Mesenchymal stem cell (in vitro differentiated cells and primary cell): ENCODE measurements at regions not wholly inside any gene's neighbourhood (a gene's known extent, or its start where the extent isn't known, plus 50 kb on each side); places are given as distances from the start of the nearest gene placed in this dataset.

Experiments
- DNase-seq: peaks from one replicate; pipeline ENCODE4 v3.0.0-alpha.2; 2013
- H2AFZ ChIP-seq: one replicate; pipeline ENCODE4 v1.6.1; 2013; ENCODE audit warnings: low read depth, mild to moderate bottlenecking, control low read depth, inconsistent platforms, low read length, moderate library complexity
- H2AK5ac ChIP-seq: 2 replicates; pipeline ENCODE4 v1.6.1; 2013; ENCODE audit warnings: low read length, moderate library complexity, mild to moderate bottlenecking, inconsistent platforms; ENCODE audit not compliant: severe bottlenecking
- H2BK120ac ChIP-seq: one replicate; pipeline ENCODE4 v1.6.1; 2013; ENCODE audit warnings: low read depth, mild to moderate bottlenecking, inconsistent platforms, low read length, moderate library complexity
- H2BK12ac ChIP-seq, 2 experiments: one replicate each; pipeline ENCODE4 v1.6.1; 2013; ENCODE audit warnings: inconsistent platforms in 2 of 2, low read length in 2 of 2, mild to moderate bottlenecking in 2 of 2, moderate library complexity in 2 of 2, control low read depth in 1 of 2
- H2BK15ac ChIP-seq: one replicate; pipeline ENCODE4 v1.6.1; 2013; ENCODE audit warnings: mild to moderate bottlenecking, low read depth, inconsistent platforms; ENCODE audit not compliant: poor library complexity, severe bottlenecking
- H2BK5ac ChIP-seq: 2 replicates; pipeline ENCODE4 v1.6.1; 2013; ENCODE audit warnings: low read depth, mild to moderate bottlenecking, low read length, control low read depth, inconsistent platforms; ENCODE audit not compliant: poor library complexity, severe bottlenecking
- H3K14ac ChIP-seq, 2 experiments: one replicate each; pipeline ENCODE4 v1.6.1; 2013; ENCODE audit warnings: inconsistent platforms in 2 of 2, low read length in 2 of 2, control low read depth in 1 of 2, mild to moderate bottlenecking in 1 of 2, moderate library complexity in 1 of 2
- H3K18ac ChIP-seq, 2 experiments: one replicate each; pipeline ENCODE4 v1.6.1; 2013; ENCODE audit warnings: inconsistent platforms in 2 of 2, low read length in 2 of 2, control low read depth in 1 of 2, low read depth in 1 of 2, mild to moderate bottlenecking in 1 of 2
- H3K23ac ChIP-seq, 2 experiments: one replicate each; pipeline ENCODE4 v1.6.1; 2013; ENCODE audit warnings: inconsistent platforms in 2 of 2, low read length in 2 of 2, mild to moderate bottlenecking in 2 of 2, moderate library complexity in 2 of 2, control low read depth in 1 of 2
- H3K27ac ChIP-seq: 2 replicates; pipeline ENCODE4 v1.5.1; 2013; ENCODE audit warnings: mild to moderate bottlenecking, moderate library complexity, low read length, control low read depth, inconsistent platforms; ENCODE audit not compliant: poor library complexity, severe bottlenecking
- H3K27me3 ChIP-seq, 2 experiments: 2 replicates each; pipeline versions ENCODE4 v1.6.1 to v1.7.0; 2013; ENCODE audit warnings: low read length in 2 of 2, mild to moderate bottlenecking in 2 of 2, moderate library complexity in 2 of 2, control low read depth in 1 of 2, inconsistent platforms in 1 of 2; ENCODE audit not compliant: control insufficient read depth in 1 of 2, insufficient read depth in 1 of 2
- H3K36me3 ChIP-seq, 2 experiments: 2 replicates each; pipeline versions ENCODE4 v1.6.1 to v1.7.0; 2013; ENCODE audit warnings: low read length in 2 of 2, control low read depth in 1 of 2, inconsistent platforms in 1 of 2, low read depth in 1 of 2, mild to moderate bottlenecking in 1 of 2; ENCODE audit not compliant: insufficient read depth in 2 of 2, control insufficient read depth in 1 of 2
- H3K4ac ChIP-seq, 2 experiments: one replicate each; pipeline ENCODE4 v1.6.1; 2013; ENCODE audit warnings: inconsistent platforms in 2 of 2, low read length in 2 of 2, mild to moderate bottlenecking in 2 of 2, moderate library complexity in 2 of 2, control low read depth in 1 of 2, low read depth in 1 of 2
- H3K4me1 ChIP-seq: 2 replicates; pipeline ENCODE4 v1.6.1; 2013; ENCODE audit warnings: low read depth, low read length, control low read depth; ENCODE audit not compliant: control insufficient read depth, insufficient read depth
- H3K4me2 ChIP-seq: 2 replicates; pipeline ENCODE4 v1.6.1; 2013; ENCODE audit warnings: low read length, mild to moderate bottlenecking, inconsistent platforms; ENCODE audit not compliant: poor library complexity, severe bottlenecking
- H3K4me3 ChIP-seq, 2 experiments: 2 replicates each; pipeline versions ENCODE4 v1.5.1 to v1.7.0; 2013; ENCODE audit warnings: low read length in 2 of 2, mild to moderate bottlenecking in 2 of 2, control low read depth in 1 of 2, low read depth in 1 of 2; ENCODE audit not compliant: insufficient read depth in 1 of 2
- H3K79me1 ChIP-seq: replicated peaks from 2 replicates; pipeline ENCODE4 v1.6.1; 2013; ENCODE audit warnings: mild to moderate bottlenecking, control low read depth, low read length, inconsistent platforms; ENCODE audit not compliant: poor library complexity, severe bottlenecking
- H3K9ac ChIP-seq: 2 replicates; pipeline ENCODE4 v1.7.0; 2013; ENCODE audit warnings: mild to moderate bottlenecking, low read length, moderate library complexity
- H3K9me3 ChIP-seq: 2 replicates; pipeline ENCODE4 v1.7.0; 2013; ENCODE audit warnings: mild to moderate bottlenecking, low read length; ENCODE audit not compliant: control insufficient read depth
- H4K8ac ChIP-seq: one replicate; pipeline ENCODE4 v1.6.1; 2013; ENCODE audit warnings: inconsistent platforms, mild to moderate bottlenecking, low read length, moderate library complexity
- H4K91ac ChIP-seq: one replicate; pipeline ENCODE4 v1.6.1; 2013; ENCODE audit warnings: mild to moderate bottlenecking, low read length, inconsistent platforms
- WGBS: methylation state at CpG from one replicate; pipeline ENCODE4 v1.1.7; 2013; ENCODE audit warnings: mixed read lengths; 5-methylcytosine and 5-hydroxymethylcytosine counted together

DNA sequence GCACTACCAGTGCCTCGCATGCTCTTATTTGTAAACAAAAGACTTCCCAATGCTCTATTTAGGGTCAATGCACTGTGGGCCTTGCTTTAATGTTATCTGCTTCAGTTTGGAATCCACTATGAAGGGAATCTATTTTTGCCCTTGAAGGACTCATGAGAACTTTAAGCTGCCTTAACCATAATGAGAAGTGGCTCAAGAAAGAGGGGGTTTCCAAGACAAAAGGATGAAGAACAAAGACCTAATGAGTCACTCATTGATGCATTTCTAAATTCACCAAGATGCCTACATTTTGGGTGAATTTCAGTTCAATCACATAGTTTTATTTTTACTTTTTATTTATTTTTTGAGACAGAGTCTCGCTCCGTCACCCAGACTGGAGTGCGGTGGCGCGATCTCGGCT lies 228.2 kb downstream of the LY86 start:
- no peak overlapping the region for H3K27ac ChIP-seq
- H3K4me1 ChIP-seq = peaks cover under 1% of the 10 kb centered on the region
- no peak overlapping the region for H4K8ac ChIP-seq
- no peak overlapping the region for H3K23ac ChIP-seq
- no peak overlapping the region for H2BK15ac ChIP-seq
- H2AK5ac ChIP-seq = no peak overlapping the region
- 99% methylated on average over 6 of the region's 7 CpGs for WGBS
- H3K9me3 ChIP-seq = no peaks in the 10 kb centered on the region
- no peak overlapping the region for H4K91ac ChIP-seq
- H3K36me3 ChIP-seq = no peaks in the 10 kb centered on the region
- H3K4me2 ChIP-seq = no peak overlapping the region
- peaks cover 9 to 13% of the 10 kb centered on the region in 2 experiments for H3K27me3 ChIP-seq
- H3K79me1 ChIP-seq = no peaks in the 10 kb centered on the region
- no peak for DNase-seq
- H3K9ac ChIP-seq = no peak overlapping the region
- no peak overlapping the region for H3K14ac ChIP-seq
- no peak overlapping the region for H2BK12ac ChIP-seq
- no peak overlapping the region for H3K18ac ChIP-seq
- H2BK120ac ChIP-seq = no peak overlapping the region
- H2BK5ac ChIP-seq = no peak overlapping the region
- no peak overlapping the region for H3K4ac ChIP-seq
- H2AFZ ChIP-seq = no peak overlapping the region
- no peak overlapping the region for H3K4me3 ChIP-seq

DNA sequence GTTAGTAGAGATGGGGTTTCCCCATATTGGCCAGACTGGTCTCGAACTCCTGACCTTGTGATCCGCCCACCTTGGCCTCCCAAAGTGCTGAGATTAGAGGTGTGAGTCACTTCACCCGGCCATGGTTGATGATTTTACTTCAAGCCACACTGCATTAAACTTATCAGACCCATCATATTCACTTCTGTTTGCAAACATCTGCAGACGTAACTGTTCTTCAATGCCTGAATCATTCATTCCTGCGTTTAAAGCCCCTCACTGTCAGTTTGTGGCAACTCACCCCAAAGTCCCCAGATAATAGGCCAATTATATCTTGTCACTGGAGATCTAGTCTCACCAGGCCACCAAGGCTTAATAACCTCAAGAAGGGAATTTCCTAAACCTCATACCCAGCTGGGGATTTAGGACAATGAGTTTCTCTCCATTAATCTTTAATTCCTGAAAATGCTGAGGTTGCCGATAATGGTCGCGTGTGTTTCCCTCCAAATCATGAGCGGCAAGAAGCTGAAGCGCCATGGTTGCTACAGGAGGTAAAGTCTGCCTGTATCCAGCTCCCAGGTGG lies 229.6 kb downstream of the LY86 start:
- Histone ChIP-seq H2AFZ (no peak overlapping the region), H3K14ac (no peak overlapping the region), H3K4me1 (no peaks in the 10 kb centered on the region), H3K9me3 (no peaks in the 10 kb centered on the region), H3K4ac (no peak overlapping the region), H3K4me3 (no peak overlapping the region), H3K27me3 (peaks cover 13 to 27% of the 10 kb centered on the region in 2 experiments), H2BK5ac (no peak overlapping the region), H2BK12ac (no peak overlapping the region), H2AK5ac (no peak overlapping the region), H2BK120ac (no peak overlapping the region), H4K8ac (no peak overlapping the region), H3K4me2 (no peak overlapping the region), H3K23ac (no peak overlapping the region), H3K9ac (no peak overlapping the region), H3K18ac (no peak overlapping the region), H4K91ac (no peak overlapping the region), H3K27ac (no peak overlapping the region), H2BK15ac (no peak overlapping the region), H3K79me1 (no peaks in the 10 kb centered on the region), H3K36me3 (no peaks in the 10 kb centered on the region)
- WGBS = 93% methylated on average over 10 of the region's 10 CpGs
- DNase-seq = no peak

- Histone ChIP-seq H3K4ac (no peak overlapping the region), H2BK120ac (no peak overlapping the region), H4K91ac (no peak overlapping the region), H3K79me1 (no peaks in the 10 kb centered on the region), H2AFZ (no peak overlapping the region), H3K14ac (no peak overlapping the region), H3K36me3 (no peaks in the 10 kb centered on the region), H3K18ac (no peak overlapping the region), H2AK5ac (no peak overlapping the region), H3K4me3 (no peak overlapping the region), H3K9me3 (no peaks in the 10 kb centered on the region), H3K27me3 (peaks cover 26 to 51% of the 10 kb centered on the region in 2 experiments), H3K4me2 (no peak overlapping the region), H2BK15ac (no peak overlapping the region), H3K4me1 (no peaks in the 10 kb centered on the region), H3K9ac (no peak overlapping the region), H3K27ac (no peak overlapping the region), H4K8ac (no peak overlapping the region), H2BK12ac (no peak overlapping the region), H2BK5ac (no peak overlapping the region), H3K23ac (no peak overlapping the region)
- WGBS = 38% methylated on average over 10 of the region's 10 CpGs
- DNase-seq = no peak
Observed at GRCh38 chr6:6820641-6821238, 232.2 kb downstream of the LY86 start.

DNA sequence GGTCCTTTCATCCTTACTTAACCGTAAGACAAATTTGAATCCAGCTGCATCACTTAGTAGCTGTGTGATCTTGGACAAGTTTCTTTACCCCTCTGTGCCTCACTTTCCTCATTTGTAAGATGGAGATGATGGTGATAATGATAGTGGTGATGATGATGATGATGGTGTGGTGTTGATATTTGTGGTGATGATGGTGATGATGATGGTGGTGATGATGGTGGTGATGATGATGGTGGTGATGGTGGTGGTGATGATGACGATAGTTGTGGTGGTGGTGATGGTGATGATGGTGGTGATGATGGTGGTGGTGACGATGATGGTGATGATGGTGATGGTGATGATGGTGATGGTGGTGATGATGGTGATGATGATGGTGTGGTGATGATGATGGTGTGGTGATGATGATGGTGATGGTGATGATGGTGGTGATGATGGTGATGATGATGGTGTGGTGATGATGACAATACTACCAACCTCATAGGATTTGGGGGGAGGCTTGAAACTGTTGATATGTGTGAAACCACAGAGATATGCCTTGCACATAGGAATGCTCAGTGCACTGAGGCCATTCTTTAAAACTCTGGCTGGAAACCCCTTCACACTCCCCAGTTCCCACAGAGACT lies 233.2 kb downstream of the LY86 start:
- H3K79me1 ChIP-seq = no peaks in the 10 kb centered on the region

More for the DNA sequence above, 233.2 kb downstream of the LY86 start:
- no peak overlapping the region for H2BK120ac ChIP-seq
- no peak overlapping the region for H2AK5ac ChIP-seq
- no peaks in the 10 kb centered on the region for H3K4me1 ChIP-seq
- no peak overlapping the region for H3K23ac ChIP-seq
- H4K91ac ChIP-seq = no peak overlapping the region
- H3K36me3 ChIP-seq = no peaks in the 10 kb centered on the region
- no peak overlapping the region for H3K4me2 ChIP-seq
- DNase-seq = no peak
- H3K4me3 ChIP-seq = no peak overlapping the region
- no peak overlapping the region for H3K14ac ChIP-seq
- no peak overlapping the region for H2AFZ ChIP-seq
- H3K4ac ChIP-seq = no peak overlapping the region
- no peak overlapping the region for H3K18ac ChIP-seq
- no peak overlapping the region for H3K27ac ChIP-seq
- no peak overlapping the region for H2BK12ac ChIP-seq
- H3K9me3 ChIP-seq = no peaks in the 10 kb centered on the region
- no peak overlapping the region for H2BK15ac ChIP-seq
- no peak overlapping the region for H4K8ac ChIP-seq
- peaks cover 26 to 51% of the 10 kb centered on the region in 2 experiments for H3K27me3 ChIP-seq
- no peak overlapping the region for H2BK5ac ChIP-seq
- H3K9ac ChIP-seq = no peak overlapping the region
- WGBS = 66% methylated on average over 3 of the region's 3 CpGs
